ENCODE measurements at regions not wholly inside any gene's neighbourhood (a gene's known extent, or its start where the extent isn't known, plus 50 kb on each side); places are given as distances from the start of the nearest gene placed in this dataset.
A peak's percentile ranks its signal among the peaks of the same experiment; 100 is the strongest.

GRCh38 chr10:78785066-78785465 lies 283.7 kb upstream of the ZMIZ1 start:
- Histone ChIP-seq H3K9me3 (no peaks in the 10 kb centered on the region), H3K27ac (no peak overlapping the region), H3K36me3 (no peaks in the 10 kb centered on the region), H3K27me3 (no peaks in the 10 kb centered on the region), H3K4me1 (no peaks in the 10 kb centered on the region), H3K4me3 (no peak overlapping the region)
- 56% methylated on average over 4 of the region's 4 CpGs for WGBS
- TF ChIP-seq POLR2AphosphoS5 (IDR thresholded peaks at IDR 0.05) (no peak), POLR2A (IDR thresholded peaks at IDR 0.05) (no peak), EP300 (IDR thresholded peaks at IDR 0.05) (no peak)
- TF ChIP-seq, protein P1, sequence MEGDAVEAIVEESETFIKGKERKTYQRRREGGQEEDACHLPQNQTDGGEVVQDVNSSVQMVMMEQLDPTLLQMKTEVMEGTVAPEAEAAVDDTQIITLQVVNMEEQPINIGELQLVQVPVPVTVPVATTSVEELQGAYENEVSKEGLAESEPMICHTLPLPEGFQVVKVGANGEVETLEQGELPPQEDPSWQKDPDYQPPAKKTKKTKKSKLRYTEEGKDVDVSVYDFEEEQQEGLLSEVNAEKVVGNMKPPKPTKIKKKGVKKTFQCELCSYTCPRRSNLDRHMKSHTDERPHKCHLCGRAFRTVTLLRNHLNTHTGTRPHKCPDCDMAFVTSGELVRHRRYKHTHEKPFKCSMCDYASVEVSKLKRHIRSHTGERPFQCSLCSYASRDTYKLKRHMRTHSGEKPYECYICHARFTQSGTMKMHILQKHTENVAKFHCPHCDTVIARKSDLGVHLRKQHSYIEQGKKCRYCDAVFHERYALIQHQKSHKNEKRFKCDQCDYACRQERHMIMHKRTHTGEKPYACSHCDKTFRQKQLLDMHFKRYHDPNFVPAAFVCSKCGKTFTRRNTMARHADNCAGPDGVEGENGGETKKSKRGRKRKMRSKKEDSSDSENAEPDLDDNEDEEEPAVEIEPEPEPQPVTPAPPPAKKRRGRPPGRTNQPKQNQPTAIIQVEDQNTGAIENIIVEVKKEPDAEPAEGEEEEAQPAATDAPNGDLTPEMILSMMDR (IDR thresholded peaks at IDR 0.05), result no peak
- no peak for DNase-seq (ENCODE audit: low spot score in 2 of 2)

GRCh38 chr10:78785991-78786390 lies 282.8 kb upstream of the ZMIZ1 start:
- Histone ChIP-seq H3K9me3 (no peaks in the 10 kb centered on the region), H3K4me1 (no peaks in the 10 kb centered on the region), H3K36me3 (no peaks in the 10 kb centered on the region), H3K27me3 (no peaks in the 10 kb centered on the region), H3K27ac (no peak overlapping the region), H3K4me3 (no peak overlapping the region)
- 85% methylated on average over 6 of the region's 6 CpGs for WGBS
- TF ChIP-seq POLR2A (IDR thresholded peaks at IDR 0.05), result no peak
- TF ChIP-seq EP300 (IDR thresholded peaks at IDR 0.05), result no peak
- TF ChIP-seq, protein P1 (IDR thresholded peaks at IDR 0.05), result no peak
- no peak for TF ChIP-seq POLR2AphosphoS5 (IDR thresholded peaks at IDR 0.05)
- no peak for DNase-seq (ENCODE audit: low spot score in 2 of 2)

DNA sequence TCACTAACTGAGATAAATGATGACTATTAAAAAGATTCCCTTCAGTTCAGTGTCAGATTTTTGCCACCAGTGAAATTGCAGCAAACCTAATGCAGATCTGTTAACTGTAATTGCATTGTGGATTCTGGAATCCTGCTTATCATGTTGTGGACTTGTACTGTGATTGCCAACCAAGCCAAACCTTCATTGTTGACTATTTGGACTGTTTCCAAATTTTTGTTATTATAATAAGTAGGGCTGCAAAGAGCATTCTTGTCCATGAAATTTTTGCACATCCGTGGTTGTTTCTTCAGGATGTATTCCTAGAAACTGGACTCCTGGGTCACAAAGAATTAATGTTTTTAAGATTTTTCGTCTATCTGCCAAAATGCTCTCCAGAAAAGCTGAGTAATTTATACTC lies 281.6 kb upstream of the ZMIZ1 start:
- TF ChIP-seq, protein P1 (IDR thresholded peaks at IDR 0.05), result no peak
- no peak for TF ChIP-seq POLR2A (IDR thresholded peaks at IDR 0.05)
- TF ChIP-seq EP300 (IDR thresholded peaks at IDR 0.05), result no peak
- no peak for TF ChIP-seq POLR2AphosphoS5 (IDR thresholded peaks at IDR 0.05)
- no peaks in the 10 kb centered on the region for H3K36me3 ChIP-seq
- H3K27ac ChIP-seq, result no peak overlapping the region
- no peak for DNase-seq (ENCODE audit: low spot score in 2 of 2)
- no peak overlapping the region for H3K4me3 ChIP-seq
- H3K4me1 ChIP-seq, result no peaks in the 10 kb centered on the region
- no peaks in the 10 kb centered on the region for H3K27me3 ChIP-seq
- 31% methylated on average over 2 of the region's 2 CpGs for WGBS
- H3K9me3 ChIP-seq, result no peaks in the 10 kb centered on the region

- TF ChIP-seq EP300 (IDR thresholded peaks at IDR 0.05) (no peak), POLR2AphosphoS5 (IDR thresholded peaks at IDR 0.05) (no peak), POLR2A (IDR thresholded peaks at IDR 0.05) (no peak)
- TF ChIP-seq, protein P1 (IDR thresholded peaks at IDR 0.05), result no peak
- H3K9me3 ChIP-seq, result no peaks in the 10 kb centered on the region
- no peaks in the 10 kb centered on the region for H3K36me3 ChIP-seq
- H3K27me3 ChIP-seq, result no peaks in the 10 kb centered on the region
- H3K27ac ChIP-seq, result no peak overlapping the region
- H3K4me1 ChIP-seq, result no peaks in the 10 kb centered on the region
- peak in 1 of 2 donors; percentile 22 for DNase-seq (ENCODE audit: low spot score in 2 of 2)
- H3K4me3 ChIP-seq, result no peak overlapping the region
- 89% methylated on average over 7 of the region's 7 CpGs for WGBS
Measured at GRCh38 chr10:78794736-78795455, 273.9 kb upstream of the ZMIZ1 start.

GRCh38 chr10:78798976-78799730 lies 269.6 kb upstream of the ZMIZ1 start:
- Histone ChIP-seq H3K36me3 (no peaks in the 10 kb centered on the region), H3K9me3 (no peaks in the 10 kb centered on the region), H3K4me1 (peaks cover 31% of the 10 kb centered on the region), H3K27me3 (no peaks in the 10 kb centered on the region), H3K4me3 (no peak overlapping the region), H3K27ac (no peak overlapping the region)
- 87% methylated on average over 6 of the region's 6 CpGs for WGBS
- no peak for TF ChIP-seq POLR2AphosphoS5 (IDR thresholded peaks at IDR 0.05)
- no peak for TF ChIP-seq EP300 (IDR thresholded peaks at IDR 0.05)
- no peak for TF ChIP-seq POLR2A (IDR thresholded peaks at IDR 0.05)
- TF ChIP-seq, protein P1 (IDR thresholded peaks at IDR 0.05), result no peak
- DNase-seq (ENCODE audit: low spot score in 2 of 2), result no peak

Measured in suprapubic skin (tissue), 4 donors.